Muscle of arm (tissue), 1 donor: ENCODE measurements at regions not wholly inside any gene's neighbourhood (a gene's known extent, or its start where the extent isn't known, plus 50 kb on each side); places are given as distances from the start of the nearest gene placed in this dataset.

Experiments
- DNase-seq: peaks from one replicate; pipeline ENCODE4 v3.0.0-alpha.2; 2013

GRCh38 chr9:117487555-117488175 lies 72.8 kb upstream of the ASTN2 start:
- DNase-seq: peak; percentile 66

DNA sequence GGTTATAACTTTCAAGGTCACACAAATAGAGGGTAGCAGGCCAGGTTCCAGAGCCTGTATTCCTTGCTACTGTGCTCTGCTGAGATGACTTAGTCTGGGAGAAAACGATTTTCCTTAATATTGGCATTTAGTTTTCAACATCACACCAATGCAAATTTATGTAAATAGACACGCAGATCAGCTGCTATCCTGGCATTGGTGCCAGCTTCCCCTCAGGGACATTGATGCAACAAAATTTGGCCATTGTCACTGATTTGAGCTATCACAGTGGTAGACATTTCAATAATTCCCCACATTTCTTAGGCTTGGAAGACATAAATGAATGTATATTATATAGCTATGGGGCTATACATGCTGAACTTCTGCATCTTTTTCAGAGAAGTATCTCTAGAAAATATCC lies 71.6 kb upstream of the ASTN2 start:
- DNase-seq: no peak

GRCh38 chr9:117485176-117485575 lies 70.3 kb upstream of the ASTN2 start:
- no peak for DNase-seq

- no peak for DNase-seq
These were observed 65.9 kb upstream of the ASTN2 start for GRCh38 chr9:117480729-117481128.

DNA sequence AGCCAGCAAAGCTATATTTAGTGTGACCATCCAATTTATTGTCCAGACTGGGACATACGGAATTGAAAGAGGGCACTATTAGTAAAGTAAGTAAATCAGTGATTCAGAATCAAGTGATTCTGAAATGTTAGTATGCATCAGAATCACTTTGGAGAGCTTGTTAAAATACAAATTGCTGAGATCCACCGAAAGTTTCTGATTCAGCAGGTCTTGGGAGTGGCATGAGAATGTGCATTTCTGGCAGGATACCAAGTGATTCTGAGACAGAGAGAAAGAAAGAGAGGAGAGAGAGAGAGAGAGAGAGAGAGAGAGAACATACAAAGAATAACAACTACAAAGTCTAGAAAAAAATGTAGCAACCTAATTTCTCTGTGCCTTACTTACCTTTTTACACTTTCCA lies 65.4 kb upstream of the ASTN2 start:
- DNase-seq: no peak

GRCh38 chr9:117473293-117473692 lies 58.4 kb upstream of the ASTN2 start:
- DNase-seq: no peak

DNA sequence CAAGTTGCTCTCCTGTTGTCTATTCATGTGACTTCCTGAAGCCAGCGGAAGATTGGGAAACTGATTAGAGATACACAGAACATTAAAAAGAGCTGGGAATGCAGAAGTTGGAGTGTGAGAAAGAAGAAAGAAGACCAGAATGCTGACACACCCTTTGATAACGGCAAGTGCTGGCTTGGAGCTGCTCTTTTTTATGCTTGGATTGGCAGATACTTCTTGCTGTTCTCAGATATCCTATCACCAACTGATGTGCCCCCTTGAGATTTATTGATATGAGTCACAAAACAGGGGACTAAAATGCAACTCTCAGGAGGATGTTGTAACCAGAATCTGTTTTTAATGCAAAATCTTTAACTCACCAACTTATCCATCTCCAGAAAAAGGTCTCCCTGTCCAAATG lies 56.0 kb upstream of the ASTN2 start:
- DNase-seq: no peak

GRCh38 chr9:117470455-117470854 lies 55.6 kb upstream of the ASTN2 start:
- no peak for DNase-seq

- no peak for DNase-seq
These were observed 51.3 kb upstream of the ASTN2 start for GRCh38 chr9:117466111-117466510.

DNA sequence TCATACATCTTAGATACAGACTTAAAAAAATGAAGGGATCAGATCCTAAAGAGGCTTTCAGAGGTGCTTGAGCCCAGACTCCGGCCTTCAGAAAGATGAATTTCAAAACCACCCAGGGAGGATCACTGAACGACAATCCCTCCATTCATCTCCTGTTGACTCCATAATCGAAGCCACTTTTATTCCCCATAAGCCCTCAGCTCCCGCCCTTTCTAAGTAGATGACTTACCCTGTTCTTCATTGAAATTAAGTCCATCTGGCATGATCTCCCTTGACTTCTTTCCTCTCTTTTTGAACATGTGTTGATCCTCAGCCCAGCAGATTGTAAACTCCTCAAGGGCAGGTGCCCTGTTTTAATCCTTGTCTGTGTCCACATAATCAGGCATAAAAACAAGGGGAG lies 50.8 kb upstream of the ASTN2 start:
- DNase-seq: no peak

DNA sequence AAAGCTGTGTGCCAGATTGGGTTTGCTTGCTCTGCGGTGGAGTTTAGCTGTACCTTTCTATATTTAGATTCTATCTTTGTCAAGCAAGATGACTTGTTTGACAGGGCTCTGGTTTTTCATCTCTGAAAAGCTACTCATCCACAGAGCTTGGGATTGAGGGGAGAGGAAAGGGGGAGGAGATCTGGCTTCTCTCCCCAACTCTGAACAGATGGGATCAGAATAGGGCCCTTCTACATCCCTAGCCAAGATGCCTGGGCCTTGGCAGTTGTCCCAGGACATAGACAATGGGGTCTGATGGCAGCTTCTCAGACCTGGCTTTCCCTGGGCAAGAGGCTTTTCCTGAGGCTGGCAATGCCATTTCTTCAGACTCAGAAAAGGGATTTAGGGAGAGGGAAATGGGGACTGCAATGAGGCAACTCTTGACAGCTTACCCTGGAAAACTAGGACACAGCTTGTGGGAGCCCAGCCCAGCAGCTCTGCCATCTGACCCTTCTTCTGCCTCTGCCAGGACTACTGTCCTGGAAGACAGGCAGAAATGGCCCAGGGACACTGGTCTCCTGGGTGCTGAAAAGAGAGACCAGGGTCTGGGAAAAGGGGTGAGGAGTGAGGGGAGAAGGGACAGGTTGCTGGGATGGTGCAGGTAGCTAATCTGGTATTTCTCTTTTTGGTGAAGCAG lies 50.2 kb upstream of the ASTN2 start:
- DNase-seq: peak; percentile 37
